Epithelial cell of proximal tubule (primary cell): ENCODE measurements at regions not wholly inside any gene's neighbourhood (a gene's known extent, or its start where the extent isn't known, plus 50 kb on each side); places are given as distances from the start of the nearest gene placed in this dataset.
A peak's percentile ranks its signal among the peaks of the same experiment; 100 is the strongest.

Source experiments
- DNase-seq: peaks from one replicate; pipeline ENCODE4 v3.0.0-alpha.2; 2011; ENCODE audit warnings: low read depth
- H3K4me3 ChIP-seq: 2 replicates; pipeline ENCODE4 v1.5.1; 2011; ENCODE audit warnings: low read depth, mild to moderate bottlenecking, low read length
- CTCF ChIP-seq: conservative IDR thresholded peaks from 2 replicates; pipeline ENCODE4 v1.5.1; 2012; ENCODE audit warnings: low read depth, mild to moderate bottlenecking, low read length

- DNase-seq = no peak
- no peak for TF ChIP-seq CTCF
- H3K4me3 ChIP-seq = no peak overlapping the region
These were observed 91.1 kb upstream of the SLC4A4 start for GRCh38 chr4:71247706-71248105.

- no peak for TF ChIP-seq CTCF
- no peak for DNase-seq
- no peak overlapping the region for H3K4me3 ChIP-seq
These were observed 87.6 kb upstream of the SLC4A4 start for GRCh38 chr4:71251261-71251660.

- TF ChIP-seq CTCF = no peak
- H3K4me3 ChIP-seq = no peak overlapping the region
- no peak for DNase-seq
These were observed 85.3 kb upstream of the SLC4A4 start for GRCh38 chr4:71253545-71253944.

GRCh38 chr4:71254451-71255012 lies 84.3 kb upstream of the SLC4A4 start:
- no peak for DNase-seq
- peak; percentile 36 for TF ChIP-seq CTCF
- H3K4me3 ChIP-seq = no peak overlapping the region

- no peak for DNase-seq
- no peak overlapping the region for H3K4me3 ChIP-seq
- TF ChIP-seq CTCF = no peak
These were observed 82.8 kb upstream of the SLC4A4 start for GRCh38 chr4:71255976-71256375.

- DNase-seq = no peak
- no peak for TF ChIP-seq CTCF
- no peak overlapping the region for H3K4me3 ChIP-seq
These were observed 81.1 kb upstream of the SLC4A4 start for GRCh38 chr4:71257761-71258160.

- TF ChIP-seq CTCF = no peak
- no peak for DNase-seq
- H3K4me3 ChIP-seq = no peak overlapping the region
These were observed 80.5 kb upstream of the SLC4A4 start for GRCh38 chr4:71258323-71258722.
